ENCODE measurements at regions not wholly inside any gene's neighbourhood (a gene's known extent, or its start where the extent isn't known, plus 50 kb on each side); places are given as distances from the start of the nearest gene placed in this dataset.

- Histone ChIP-seq H4K5ac (ENCODE audit: insufficient read length, low read depth, low read length) (no peak overlapping the region), H2BK15ac (ENCODE audit: low read depth, low read length) (no peak overlapping the region), H3K9me3 (ENCODE audit: control insufficient read depth, low read depth, low read length) (no peaks in the 10 kb centered on the region), H4K20me1 (ENCODE audit: control insufficient read depth, insufficient read depth, insufficient read length) (no peaks in the 10 kb centered on the region), H3K79me1 (ENCODE audit: insufficient read depth, low read depth, low read length, poor library complexity, severe bottlenecking) (peaks cover 5% of the 10 kb centered on the region), H3T11ph (ENCODE audit: low read length) (no peak overlapping the region), H2BK20ac (ENCODE audit: low read depth, low read length, poor library complexity, severe bottlenecking) (no peak overlapping the region), H3K23ac (ENCODE audit: insufficient read length, low read depth, low read length) (no peak overlapping the region), H3K79me2 (ENCODE audit: insufficient read depth, low read length) (no peaks in the 10 kb centered on the region), H2AFZ (ENCODE audit: low read length) (no peak overlapping the region), H3K9ac (ENCODE audit: extremely low read depth, insufficient read length, low read length) (no peak overlapping the region), H3K56ac (ENCODE audit: insufficient read length, low read depth, low read length) (no peak overlapping the region), H3K27me3 (ENCODE audit: insufficient read depth, low read length) (no peaks in the 10 kb centered on the region), H3K14ac (ENCODE audit: insufficient read depth, low read length) (no peak overlapping the region), H3K23me2 (ENCODE audit: insufficient read length, low read depth, low read length, poor library complexity, severe bottlenecking) (no peaks in the 10 kb centered on the region), H4K91ac (ENCODE audit: insufficient read length, low read depth, low read length) (no peak overlapping the region), H2BK120ac (ENCODE audit: low read depth, low read length, poor library complexity, severe bottlenecking) (no peak overlapping the region), H2BK5ac (ENCODE audit: insufficient read length, low read length) (no peak overlapping the region), H3K4me1 (ENCODE audit: insufficient read depth, low read length) (no peaks in the 10 kb centered on the region; the same call in 1 of the 2 replicates), H4K8ac (replicated peaks; ENCODE audit: insufficient read length, low read depth, low read length) (no peak overlapping the region), H2BK12ac (ENCODE audit: insufficient read length, low read depth, low read length) (no peak overlapping the region), H3K4me2 (ENCODE audit: insufficient read depth, insufficient read length, low read length) (no peak overlapping the region), H3K18ac (ENCODE audit: insufficient read length, low read depth, low read length) (no peak overlapping the region), H2AK5ac (ENCODE audit: insufficient read length, low read length) (no peak overlapping the region), H3K27ac (ENCODE audit: insufficient read length, low read depth, low read length) (no peak overlapping the region), H3K4ac (ENCODE audit: low read depth, low read length) (no peak overlapping the region)
- DNase-seq: no peak
- Mint-ChIP-seq H3K27me3 (ENCODE audit: low read depth) (no peaks in the 10 kb centered on the region), H3K36me3 (ENCODE audit: insufficient read depth in 1 of 3, low read depth in 3 of 3) (peaks cover 0 to 4% (median 0%) of the 10 kb centered on the region in 3 experiments; a peak in 2 of 7 replicates), H3K4me1 (peaks cover 10 to 19% of the 10 kb centered on the region in 2 experiments; a peak in 3 of 4 replicates), H3K27ac (peak overlapping the region in 1 of 3 experiments; percentile 66; a peak in 1 of 7 replicates), H3K9me3 (no peaks in the 10 kb centered on the region), H3K4me3 (no peak overlapping the region)
- no peak for TF ChIP-seq CTCF (conservative IDR thresholded peaks at IDR 0.05)
- WGBS (ENCODE audit: extremely low coverage, insufficient read length, low lambda C conversion rate): no CpG with 5 or more reads among the region's 5 CpGs
Observed at GRCh38 chr6:21996425-21997118, 300.3 kb downstream of the PRL start.
